ENCODE measurements at regions not wholly inside any gene's neighbourhood (a gene's known extent, or its start where the extent isn't known, plus 50 kb on each side); places are given as distances from the start of the nearest gene placed in this dataset.
"Not testable (repeated sequence)": the region's sequence is repeated elsewhere in the genome, so short reads cannot be mapped to it uniquely, and the experiment has no call there.

- DNase-seq (ENCODE audit: low spot score): no peak
Observed at GRCh38 chr4:82247629-82248028, 126.2 kb downstream of the HNRNPD start.

DNA sequence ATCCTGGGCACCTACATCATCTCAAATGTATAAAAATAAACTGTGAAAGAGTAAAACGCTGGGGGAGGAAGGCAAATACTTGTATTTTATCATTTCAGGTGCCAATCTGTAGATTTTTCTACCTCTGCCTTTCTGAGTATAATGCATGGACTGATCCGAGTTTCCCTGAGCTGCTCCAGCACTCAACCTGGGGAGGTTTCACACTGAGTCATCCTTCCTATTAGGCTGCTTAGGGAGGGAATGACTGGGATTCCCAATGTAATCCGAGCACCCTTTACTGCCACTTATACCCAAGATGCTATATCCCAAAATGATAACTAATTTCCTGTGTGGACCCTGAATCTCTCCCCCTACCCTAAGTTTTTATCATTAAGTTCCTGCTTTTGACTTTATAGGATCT, 126.6 kb downstream of the HNRNPD start:
- no peak for DNase-seq (ENCODE audit: low spot score)

GRCh38 chr4:82241534-82241933, 132.3 kb downstream of the HNRNPD start:
- DNase-seq (ENCODE audit: low spot score): no peak

- no peak for DNase-seq (ENCODE audit: low spot score)
Observed at GRCh38 chr4:82240410-82240809, 133.4 kb downstream of the HNRNPD start.

GRCh38 chr4:82237142-82237541, 136.6 kb downstream of the HNRNPD start:
- DNase-seq (ENCODE audit: low spot score): not testable (repeated sequence)

DNA sequence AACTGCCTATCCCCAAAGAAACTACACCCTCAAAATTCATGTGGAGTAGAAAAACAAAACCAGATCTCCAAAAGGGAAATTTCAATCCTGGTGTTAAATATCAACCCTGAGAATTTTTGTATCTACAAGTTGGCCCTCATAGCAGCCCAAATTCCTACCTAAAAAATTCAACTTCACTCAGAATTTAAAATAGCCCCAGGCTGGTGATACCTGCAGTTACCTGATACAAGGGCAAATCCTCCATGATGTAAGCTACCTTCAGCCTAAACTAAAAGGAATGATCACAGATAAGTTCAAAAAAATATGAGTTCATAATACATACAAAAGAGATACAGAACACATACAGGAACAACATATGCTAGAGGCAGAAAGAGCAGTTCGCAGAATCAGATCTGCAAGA, 138.4 kb downstream of the HNRNPD start:
- no peak for DNase-seq (ENCODE audit: low spot score)

DNA sequence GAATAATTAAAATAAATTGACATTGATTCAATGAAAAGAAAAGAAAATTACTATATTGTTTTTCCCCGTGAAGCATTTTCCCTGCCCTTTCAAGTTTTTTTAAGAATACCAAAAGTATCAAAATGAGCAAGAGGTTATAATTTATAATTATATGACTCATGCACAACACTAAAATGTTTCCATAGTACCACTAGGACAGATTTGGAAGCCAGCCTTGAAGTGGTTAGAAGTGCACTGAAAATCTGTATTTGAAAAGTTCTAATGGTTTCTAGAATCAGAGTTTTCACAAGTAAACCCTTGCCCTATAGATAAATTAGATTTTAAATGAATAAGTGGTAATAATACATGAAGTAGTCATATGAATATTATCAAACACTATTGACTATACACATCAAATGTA, 140.9 kb downstream of the HNRNPD start:
- no peak for DNase-seq (ENCODE audit: low spot score)

DNA sequence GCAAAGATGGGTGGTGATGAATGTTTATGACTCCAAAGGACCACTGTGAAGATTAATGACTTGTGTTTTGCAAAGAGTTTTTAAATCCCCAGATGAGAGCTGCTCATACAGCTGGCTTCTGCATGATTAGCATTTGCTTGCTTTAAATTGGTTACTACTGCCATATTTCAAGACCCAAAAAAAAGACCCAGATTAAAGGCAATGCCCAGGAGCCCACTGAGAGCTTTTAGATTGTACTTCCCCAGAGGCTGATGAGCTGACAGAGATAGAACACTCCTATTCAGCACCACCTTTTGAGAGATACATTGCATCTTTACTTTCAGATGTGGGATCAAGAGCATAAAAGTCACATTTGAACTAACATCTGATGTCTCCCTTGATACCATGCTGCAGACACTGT, 142.0 kb downstream of the HNRNPD start:
- DNase-seq (ENCODE audit: low spot score): no peak

DNA sequence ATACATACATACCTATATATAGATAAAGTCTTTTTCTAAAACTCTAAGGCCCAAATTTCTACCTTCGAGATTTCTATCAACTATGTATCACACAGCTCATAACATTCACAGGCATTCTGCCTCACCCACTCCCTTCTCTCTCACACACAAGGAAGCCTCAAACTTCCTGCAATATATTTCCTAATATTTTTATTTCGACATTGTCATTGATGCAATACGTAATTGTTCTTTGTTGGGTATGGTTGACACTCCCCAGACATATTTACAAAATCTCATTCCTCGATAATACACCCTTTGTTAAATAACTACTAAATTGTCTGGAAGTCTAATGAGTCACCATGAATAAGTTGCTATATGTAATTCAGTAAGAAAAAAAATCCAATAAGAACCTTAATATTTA, 143.5 kb downstream of the HNRNPD start:
- DNase-seq (ENCODE audit: low spot score): no peak

DNA sequence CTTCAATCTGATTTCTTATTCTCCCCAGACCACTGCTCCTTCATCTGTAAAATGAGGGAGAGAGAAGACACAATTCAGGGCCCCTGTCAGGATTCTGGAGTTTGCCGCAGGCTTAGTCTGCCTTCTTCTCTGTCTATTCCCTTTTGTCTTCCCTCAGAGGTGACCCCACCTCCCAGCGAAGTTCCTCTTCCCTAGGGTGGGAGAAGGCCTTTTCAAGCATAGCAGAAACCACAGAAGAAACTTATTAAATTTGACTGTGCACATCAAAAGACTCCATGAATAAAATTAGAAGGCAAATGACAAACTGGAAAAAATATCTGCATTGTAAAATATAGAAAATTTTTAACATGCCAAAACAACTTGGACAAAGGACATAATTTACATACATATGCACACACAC, 148.8 kb downstream of the HNRNPD start:
- no peak for DNase-seq (ENCODE audit: low spot score)

DNA sequence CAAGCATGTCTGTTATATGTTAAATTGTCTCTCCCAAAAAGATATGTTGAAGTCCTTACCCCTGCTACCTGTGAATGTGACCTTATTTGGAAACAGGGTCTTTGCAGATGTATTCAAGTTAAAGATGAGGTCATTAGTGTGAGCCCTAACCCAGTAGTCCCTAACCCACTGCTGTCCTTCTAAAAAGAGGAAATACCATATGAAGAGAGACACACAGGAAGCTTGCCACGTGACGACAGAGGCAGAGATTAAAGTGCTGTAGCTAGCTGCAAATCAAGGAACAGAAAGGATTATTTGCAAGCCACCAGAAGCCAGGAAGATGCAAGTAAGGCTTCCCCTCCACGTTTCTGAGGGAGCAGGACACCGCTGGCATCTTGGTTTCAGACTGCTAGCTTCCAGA, 150.1 kb downstream of the HNRNPD start:
- DNase-seq (ENCODE audit: low spot score): no peak

DNA sequence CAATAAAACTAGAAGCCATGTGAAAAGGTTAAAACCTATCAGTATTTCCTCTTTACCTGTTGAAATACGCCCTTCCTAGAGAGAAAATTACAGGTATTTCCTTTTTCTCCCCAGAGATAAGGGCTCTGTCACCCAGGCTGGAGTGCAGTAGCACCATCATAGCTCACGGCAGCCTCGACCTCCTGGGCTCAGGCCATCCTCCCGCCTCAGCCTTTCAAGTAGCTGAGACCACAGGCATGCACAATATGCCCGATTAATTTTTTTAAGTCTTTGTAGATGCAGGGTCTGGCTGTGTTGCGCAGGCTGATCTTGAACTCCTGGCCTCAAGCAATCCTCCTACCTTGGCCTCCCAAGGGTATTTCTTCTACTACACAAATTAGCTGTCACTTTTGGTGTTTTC, 154.4 kb downstream of the HNRNPD start:
- no peak for DNase-seq (ENCODE audit: low spot score)

DNA sequence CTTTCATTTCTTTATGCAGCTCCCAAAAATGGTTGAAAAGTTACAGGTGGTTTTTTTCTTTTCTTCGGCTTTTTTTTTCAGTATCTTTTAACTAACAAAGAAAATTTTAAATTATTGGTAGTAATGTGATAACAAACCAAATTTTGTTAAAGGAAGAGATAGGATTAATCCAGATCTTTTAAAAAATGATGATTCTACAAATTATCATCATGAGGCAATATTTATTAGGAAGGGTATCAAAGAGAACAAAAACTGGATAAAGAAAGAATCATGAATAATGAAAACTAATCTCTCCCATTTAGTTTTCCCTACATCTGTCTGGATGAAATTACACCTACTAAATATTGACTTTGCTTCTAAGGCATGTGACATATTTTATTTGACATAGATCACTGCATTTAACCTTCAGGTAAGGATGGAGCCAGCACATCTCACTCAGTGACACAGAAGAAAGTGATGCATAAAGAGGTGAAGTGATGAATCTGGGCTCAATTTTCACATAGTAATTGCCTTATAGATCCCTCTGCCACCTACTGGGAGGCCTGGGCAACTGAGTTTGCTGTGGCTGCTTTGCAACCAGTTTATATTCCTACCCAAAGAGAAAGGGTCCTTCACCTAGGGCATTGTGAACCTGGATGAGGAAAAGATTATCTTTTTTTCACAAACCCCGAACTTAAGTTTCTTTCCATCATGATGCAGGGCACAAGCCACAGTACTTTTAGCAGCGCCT, 155.6 kb downstream of the HNRNPD start:
- no peak for DNase-seq (ENCODE audit: low spot score)

GRCh38 chr4:82216219-82216618, 157.6 kb downstream of the HNRNPD start:
- DNase-seq (ENCODE audit: low spot score): no peak

- DNase-seq (ENCODE audit: low spot score): no peak
Observed at GRCh38 chr4:82215800-82216199, 158.0 kb downstream of the HNRNPD start.

DNA sequence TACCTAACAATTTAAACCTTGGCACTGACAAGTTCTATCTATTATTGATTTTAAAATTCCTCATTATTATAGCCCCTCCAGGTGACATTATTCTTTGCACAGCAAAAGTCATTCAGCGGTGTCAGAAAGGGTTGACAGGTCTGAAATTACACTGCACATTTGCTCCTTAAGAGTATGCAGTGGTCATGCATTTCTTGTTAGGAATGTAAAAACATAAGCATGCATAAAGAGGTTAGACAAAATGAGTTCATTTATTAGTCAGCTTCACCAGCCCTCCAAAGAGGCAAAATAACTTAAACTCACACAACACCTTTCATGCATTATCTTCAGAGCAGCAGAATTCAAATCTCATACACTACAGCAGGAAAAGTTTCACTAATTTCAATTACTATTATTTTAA, 158.8 kb downstream of the HNRNPD start:
- no peak for DNase-seq (ENCODE audit: low spot score)

- DNase-seq (ENCODE audit: low spot score): no peak
Observed at GRCh38 chr4:82213485-82214417, 160.0 kb downstream of the HNRNPD start.

DNA sequence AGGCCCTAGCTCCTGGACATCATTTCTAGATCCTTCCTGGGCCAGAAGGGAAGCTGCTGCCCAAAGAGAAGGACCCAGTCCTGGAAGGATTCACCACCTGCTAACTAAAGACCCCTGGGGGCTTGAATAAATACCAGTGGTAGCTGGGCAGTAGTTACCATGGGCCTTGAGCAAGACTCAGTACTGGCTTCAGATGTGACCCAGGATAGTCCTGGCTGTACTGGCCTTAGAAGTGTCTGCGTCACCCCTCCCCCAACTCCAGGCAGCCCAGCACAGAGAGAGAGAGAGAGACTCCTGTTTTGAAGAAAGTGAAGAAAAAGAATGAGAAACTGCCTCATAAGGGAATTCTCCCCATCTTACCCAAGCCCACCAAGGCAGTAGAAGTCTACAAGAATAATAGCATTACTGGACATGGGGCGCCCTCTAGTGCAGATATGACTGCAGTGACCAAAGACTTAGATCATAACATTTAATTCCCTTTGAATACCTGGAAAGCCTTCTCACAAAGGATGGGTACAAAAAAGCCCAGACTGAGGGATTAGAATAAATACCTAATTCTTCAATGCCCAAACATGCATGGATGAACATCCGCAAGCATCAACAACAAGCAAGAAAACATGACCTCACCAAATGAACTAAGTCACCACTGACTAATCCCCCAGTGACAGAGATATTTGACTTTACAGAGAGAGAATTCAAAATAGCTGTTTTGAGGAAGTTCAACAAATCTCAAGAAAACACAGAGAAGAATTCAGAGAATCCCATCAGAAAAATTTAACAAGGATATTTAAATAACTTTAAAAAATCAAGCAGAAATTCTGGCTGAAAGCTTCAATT, 171.8 kb downstream of the HNRNPD start:
- DNase-seq (ENCODE audit: low spot score): no peak

GRCh38 chr4:82201303-82201702, 172.5 kb downstream of the HNRNPD start:
- DNase-seq (ENCODE audit: low spot score): no peak

- no peak for DNase-seq (ENCODE audit: low spot score)
Observed at GRCh38 chr4:82200046-82200445, 173.7 kb downstream of the HNRNPD start.

DNA sequence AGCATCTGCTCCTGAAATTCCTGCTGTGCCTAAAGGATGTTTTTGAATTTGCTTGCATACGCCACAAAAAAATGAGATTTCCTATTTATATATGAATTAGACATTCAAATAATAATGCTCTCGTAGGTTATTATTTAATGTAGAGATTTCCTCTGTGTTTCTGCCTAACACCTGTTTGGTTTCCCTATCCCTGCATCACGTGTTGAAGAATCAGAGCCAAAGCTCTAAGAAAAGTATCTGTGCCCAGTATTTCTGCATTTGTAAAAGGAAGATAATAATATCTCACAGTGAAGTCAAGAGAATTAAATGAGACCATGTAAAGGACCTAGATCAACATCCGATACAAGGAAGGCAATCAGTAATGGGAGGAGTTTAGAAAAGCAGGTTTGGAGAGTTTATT, 179.5 kb downstream of the HNRNPD start:
- no peak for DNase-seq (ENCODE audit: low spot score)

DNA sequence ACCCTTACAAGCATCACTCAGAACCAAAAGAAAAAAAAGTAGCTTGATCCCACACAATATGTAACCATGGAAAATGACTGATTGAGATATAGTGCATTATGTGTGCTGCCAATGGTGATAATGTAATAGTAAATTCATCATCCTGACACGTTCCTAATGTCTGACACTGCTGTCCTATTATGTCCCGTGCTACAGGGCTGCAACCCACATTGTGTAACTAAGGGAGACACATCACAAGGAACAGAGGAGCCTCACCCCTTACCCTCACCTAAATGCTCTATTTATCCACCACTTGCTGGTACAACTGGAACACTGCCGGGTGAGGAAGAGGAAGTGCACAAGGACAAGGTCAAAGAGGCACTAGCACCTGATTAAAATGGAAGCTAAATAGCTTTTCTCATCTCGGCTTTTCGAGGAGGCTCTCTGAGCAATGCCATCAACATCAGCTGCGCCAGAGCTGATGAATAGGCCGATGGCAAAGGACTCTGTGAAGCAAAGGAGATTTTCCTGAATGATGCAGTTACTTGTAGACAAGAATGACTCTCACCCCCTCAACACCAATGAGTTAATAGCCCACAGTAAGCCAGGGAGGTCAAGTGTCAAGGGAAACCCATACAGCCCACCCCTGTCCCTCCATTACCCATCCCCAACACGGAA, 181.6 kb downstream of the HNRNPD start:
- no peak for DNase-seq (ENCODE audit: low spot score)
